ENCODE measurements at regions not wholly inside any gene's neighbourhood (a gene's known extent, or its start where the extent isn't known, plus 50 kb on each side); places are given as distances from the start of the nearest gene placed in this dataset.

- Histone ChIP-seq H3K9me3 (no peaks in the 10 kb centered on the region), H3K27ac (no peak overlapping the region), H3K4me1 (peaks cover 0 to 9% (median 0%) of the 10 kb centered on the region in 3 donors), H3K27me3 (no peaks in the 10 kb centered on the region), H3K4me3 (no peak overlapping the region), H3K36me3 (no peaks in the 10 kb centered on the region)
- WGBS, 2 donors (ENCODE audit: low coverage in 1 of 2) = 95 to 98% methylated on average over 9 to 10 of the region's 21 CpGs
- no peak for ATAC-seq
- TF ChIP-seq EP300 (IDR thresholded peaks at IDR 0.05) (no peak), POLR2AphosphoS5 (IDR thresholded peaks at IDR 0.05) (no peak), CTCF (IDR thresholded peaks at IDR 0.05) (no peak), POLR2A (IDR thresholded peaks at IDR 0.05) (no peak)
Measured at GRCh38 chr4:7138223-7139166, 53.8 kb upstream of the SORCS2 start.

- no peaks in the 10 kb centered on the region for H3K9me3 ChIP-seq
- ATAC-seq = no peak
- H3K27ac ChIP-seq = no peak overlapping the region
- no peaks in the 10 kb centered on the region for H3K36me3 ChIP-seq
- no peak overlapping the region for H3K4me3 ChIP-seq
- H3K27me3 ChIP-seq = no peaks in the 10 kb centered on the region
- WGBS, 2 donors (ENCODE audit: low coverage in 1 of 2) = 80 to 96% methylated on average over 3 to 8 of the region's 30 CpGs
- TF ChIP-seq POLR2AphosphoS5 (IDR thresholded peaks at IDR 0.05) = no peak
- TF ChIP-seq CTCF (IDR thresholded peaks at IDR 0.05) = no peak
- no peak for TF ChIP-seq POLR2A (IDR thresholded peaks at IDR 0.05)
- no peak for TF ChIP-seq EP300 (IDR thresholded peaks at IDR 0.05)
- H3K4me1 ChIP-seq = peaks cover 0 to 9% (median 0%) of the 10 kb centered on the region in 3 donors
Measured at GRCh38 chr4:7137326-7138200, 54.8 kb upstream of the SORCS2 start.

- Histone ChIP-seq H3K36me3 (no peaks in the 10 kb centered on the region), H3K27me3 (no peaks in the 10 kb centered on the region), H3K9me3 (no peaks in the 10 kb centered on the region), H3K27ac (no peak overlapping the region), H3K4me3 (no peak overlapping the region), H3K4me1 (peaks cover 0 to 9% (median 0%) of the 10 kb centered on the region in 3 donors)
- no peak for TF ChIP-seq EP300 (IDR thresholded peaks at IDR 0.05)
- no peak for TF ChIP-seq POLR2AphosphoS5 (IDR thresholded peaks at IDR 0.05)
- TF ChIP-seq CTCF (IDR thresholded peaks at IDR 0.05) = no peak
- no peak for TF ChIP-seq POLR2A (IDR thresholded peaks at IDR 0.05)
- WGBS, 2 donors (ENCODE audit: low coverage in 1 of 2) = 70% methylated on average over 3 of the region's 9 CpGs; no CpG with 5 or more reads in 1 of the 2 donors
- ATAC-seq = no peak
Measured at GRCh38 chr4:7136351-7136750, 56.0 kb upstream of the SORCS2 start.

GRCh38 chr4:7135389-7135746 lies 57.0 kb upstream of the SORCS2 start:
- peak overlapping the region in 3 of 4 donors; percentile 14 to 45 (median 18) for H3K27ac ChIP-seq
- H3K27me3 ChIP-seq = no peaks in the 10 kb centered on the region
- no peak for TF ChIP-seq CTCF (IDR thresholded peaks at IDR 0.05)
- no peak for TF ChIP-seq EP300 (IDR thresholded peaks at IDR 0.05)
- no peak for TF ChIP-seq POLR2A (IDR thresholded peaks at IDR 0.05)
- no peak for TF ChIP-seq POLR2AphosphoS5 (IDR thresholded peaks at IDR 0.05)
- no peaks in the 10 kb centered on the region for H3K36me3 ChIP-seq
- no peaks in the 10 kb centered on the region for H3K9me3 ChIP-seq
- H3K4me3 ChIP-seq = no peak overlapping the region
- H3K4me1 ChIP-seq = peaks cover 0 to 9% (median 0%) of the 10 kb centered on the region in 3 donors
- no peak for ATAC-seq
- WGBS, 2 donors (ENCODE audit: low coverage in 1 of 2) = 74% methylated on average over 3 of the region's 13 CpGs; no CpG with 5 or more reads in 1 of the 2 donors

Data from gastroesophageal sphincter (tissue), 4 donors.